Fibroblast of skin of left quadriceps (primary cell): ENCODE measurements at regions not wholly inside any gene's neighbourhood (a gene's known extent, or its start where the extent isn't known, plus 50 kb on each side); places are given as distances from the start of the nearest gene placed in this dataset.

Experiments used
- DNase-seq, 2 experiments: peaks; one replicate each; pipeline ENCODE4 v3.0.0-alpha.2; 2013; ENCODE audit warnings: low read depth in 2 of 2

- DNase-seq = no peak
Observed at GRCh38 chr1:116262995-116263385, 110.1 kb upstream of the ATP1A1 start.

- DNase-seq = no peak
Observed at GRCh38 chr1:116265931-116266863, 106.8 kb upstream of the ATP1A1 start.

DNA sequence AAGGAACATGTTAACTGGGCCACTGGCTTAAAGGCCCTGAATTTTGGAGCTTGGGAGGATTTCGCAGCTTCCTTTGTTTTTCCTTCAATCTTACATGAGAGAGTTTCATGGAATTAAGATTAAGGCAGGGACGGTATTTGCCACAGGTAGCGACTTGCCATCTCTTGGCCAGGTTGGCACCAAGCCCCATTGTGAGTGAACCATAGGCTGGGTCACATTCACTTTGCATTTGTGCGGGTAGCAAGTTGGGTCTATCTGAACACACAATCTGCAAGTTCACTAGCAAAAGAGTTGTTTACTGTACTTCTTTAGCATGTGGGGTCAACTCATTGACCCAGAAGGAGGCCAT is 106.2 kb upstream of the ATP1A1 start:
- DNase-seq = no peak

GRCh38 chr1:116268211-116268610 is 104.8 kb upstream of the ATP1A1 start:
- no peak for DNase-seq

- DNase-seq = no peak
Observed at GRCh38 chr1:116270316-116271057, 102.6 kb upstream of the ATP1A1 start.

DNA sequence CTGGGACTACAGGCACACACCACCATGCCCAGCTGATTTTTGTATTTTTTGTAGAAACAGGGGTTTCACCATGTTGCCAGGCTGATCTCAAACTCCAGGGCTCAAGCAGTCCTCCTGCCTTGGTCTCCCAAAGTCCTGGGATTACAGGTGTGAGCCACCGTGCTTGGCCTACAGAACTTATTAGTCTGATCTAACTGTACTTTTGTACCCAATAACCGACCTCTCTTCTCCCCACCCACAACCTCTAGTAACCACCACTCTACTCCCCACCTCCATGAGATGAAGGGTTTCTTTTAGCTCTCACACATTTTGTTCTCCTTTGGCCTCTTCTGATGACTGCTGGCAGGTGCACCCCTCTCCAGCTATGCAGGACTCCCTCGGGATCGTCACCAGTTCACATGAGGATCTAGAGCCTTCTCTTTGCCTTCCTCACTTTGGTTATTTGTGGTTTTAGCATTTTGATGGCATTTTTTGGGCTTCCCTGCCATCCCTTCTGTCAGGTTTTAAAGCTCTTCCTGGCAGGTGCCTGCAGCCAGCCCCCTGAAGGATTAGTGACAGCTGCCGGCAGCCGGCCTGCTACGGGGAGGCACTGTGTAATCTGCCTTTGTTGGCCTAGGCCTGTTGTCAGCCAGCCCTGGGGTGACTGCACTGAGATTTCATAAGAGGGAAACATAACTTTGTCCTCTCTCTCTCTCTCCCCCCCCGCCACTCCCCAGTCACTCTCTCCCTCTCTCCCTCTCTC is 99.8 kb upstream of the ATP1A1 start:
- DNase-seq = no peak

GRCh38 chr1:116276532-116276931 is 96.5 kb upstream of the ATP1A1 start:
- no peak for DNase-seq

- no peak for DNase-seq
Observed at GRCh38 chr1:116277840-116278540, 95.1 kb upstream of the ATP1A1 start.

DNA sequence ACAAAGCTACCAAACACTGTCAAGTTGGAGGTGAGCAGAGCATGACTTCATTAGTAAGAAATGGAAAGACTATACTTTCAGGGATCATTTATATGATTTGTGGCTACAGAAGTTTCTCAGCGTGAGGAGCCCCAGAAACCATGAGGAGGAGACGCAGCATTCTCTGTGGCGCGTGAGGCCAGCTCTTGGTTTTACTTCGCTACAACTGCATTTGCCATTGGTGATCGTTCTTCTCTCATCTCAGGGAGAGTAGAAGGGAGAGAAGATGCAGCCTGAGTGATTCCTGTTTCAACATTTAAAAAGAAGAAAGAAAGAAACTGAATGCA is 94.5 kb upstream of the ATP1A1 start:
- DNase-seq = no peak

DNA sequence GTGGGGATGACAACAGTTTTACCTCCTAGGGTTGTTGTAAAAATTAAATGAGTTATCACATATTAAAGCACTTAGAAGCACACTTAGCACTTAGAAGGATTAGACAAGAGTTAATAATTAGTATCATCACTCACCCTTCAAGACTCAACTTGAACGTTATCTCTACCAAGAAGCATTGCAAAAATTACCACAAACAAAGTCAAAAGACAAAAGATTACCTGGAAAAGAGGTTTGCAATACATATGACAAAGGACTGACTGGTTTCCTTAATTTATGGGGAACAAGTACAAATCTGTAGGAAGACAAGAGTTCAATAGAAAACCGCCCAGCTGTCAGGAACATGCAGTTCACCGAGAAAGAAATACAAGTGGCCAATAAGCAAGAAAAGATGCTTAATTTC is 93.3 kb upstream of the ATP1A1 start:
- no peak for DNase-seq

GRCh38 chr1:116284819-116285390 is 88.1 kb upstream of the ATP1A1 start:
- no peak for DNase-seq

DNA sequence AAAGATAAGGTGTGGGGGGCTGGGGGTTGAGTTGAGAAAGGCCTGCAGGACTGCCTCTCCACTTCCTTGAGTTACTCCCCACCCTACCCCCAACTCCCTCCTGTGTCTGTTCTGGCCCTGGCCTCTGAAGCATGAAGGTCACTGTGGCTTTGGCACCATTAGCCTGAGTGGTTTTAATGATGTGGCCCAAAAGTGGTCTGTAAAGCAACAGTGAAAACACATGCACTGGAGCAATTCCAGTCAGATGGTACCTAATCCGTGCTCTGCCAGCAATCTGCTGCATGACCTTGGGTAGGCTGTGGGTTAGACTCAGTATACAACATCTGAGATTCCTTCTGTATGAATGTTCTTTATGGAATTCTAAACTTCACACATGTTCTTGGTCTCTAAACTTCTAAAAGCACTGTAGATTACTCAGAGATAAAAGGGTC is 86.5 kb upstream of the ATP1A1 start:
- peak; percentile 62 to 64 for DNase-seq

DNA sequence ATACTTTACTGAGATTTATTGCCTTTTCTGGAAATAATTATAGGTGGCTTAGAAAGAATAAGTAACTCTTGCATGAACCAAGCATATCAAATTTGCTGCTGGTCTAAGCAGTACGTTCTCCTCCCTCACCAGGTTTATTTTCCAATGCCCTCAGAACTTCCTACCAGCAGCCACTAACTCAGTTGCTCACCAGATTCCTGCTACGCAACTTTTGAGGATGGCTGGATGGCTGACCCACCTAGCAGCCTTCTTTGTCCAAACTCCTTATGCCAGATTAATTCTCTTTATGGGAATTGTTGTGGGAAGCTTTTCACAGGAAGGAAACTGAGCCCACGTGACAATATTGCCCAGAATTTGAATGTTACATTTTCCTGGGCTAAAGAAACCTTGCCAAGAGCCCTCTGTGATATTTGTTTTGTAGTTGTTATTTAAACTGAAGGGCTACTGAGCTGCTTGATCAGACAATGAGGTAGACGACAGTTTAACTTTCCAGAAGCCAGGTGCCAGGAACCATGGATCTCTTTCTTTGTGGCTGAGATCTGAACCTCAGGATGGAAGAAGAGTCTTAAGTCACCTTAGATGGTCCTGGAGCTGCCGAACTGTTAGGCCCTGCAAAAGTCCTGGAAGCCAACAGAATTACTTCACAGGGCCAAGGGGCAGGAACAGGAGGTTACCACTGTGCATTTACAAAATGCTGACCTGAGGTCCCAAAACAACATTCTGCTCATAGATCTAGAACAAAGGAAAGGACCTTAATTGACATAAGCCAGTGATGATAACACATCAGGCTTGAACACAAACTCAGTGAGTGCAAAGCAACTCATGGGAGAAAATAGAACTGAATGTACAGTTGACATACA is 85.5 kb upstream of the ATP1A1 start:
- DNase-seq = peak; percentile 2 to 9

GRCh38 chr1:116288201-116288598 is 84.8 kb upstream of the ATP1A1 start:
- no peak for DNase-seq

- DNase-seq = no peak
Observed at GRCh38 chr1:116289193-116289592, 83.9 kb upstream of the ATP1A1 start.

DNA sequence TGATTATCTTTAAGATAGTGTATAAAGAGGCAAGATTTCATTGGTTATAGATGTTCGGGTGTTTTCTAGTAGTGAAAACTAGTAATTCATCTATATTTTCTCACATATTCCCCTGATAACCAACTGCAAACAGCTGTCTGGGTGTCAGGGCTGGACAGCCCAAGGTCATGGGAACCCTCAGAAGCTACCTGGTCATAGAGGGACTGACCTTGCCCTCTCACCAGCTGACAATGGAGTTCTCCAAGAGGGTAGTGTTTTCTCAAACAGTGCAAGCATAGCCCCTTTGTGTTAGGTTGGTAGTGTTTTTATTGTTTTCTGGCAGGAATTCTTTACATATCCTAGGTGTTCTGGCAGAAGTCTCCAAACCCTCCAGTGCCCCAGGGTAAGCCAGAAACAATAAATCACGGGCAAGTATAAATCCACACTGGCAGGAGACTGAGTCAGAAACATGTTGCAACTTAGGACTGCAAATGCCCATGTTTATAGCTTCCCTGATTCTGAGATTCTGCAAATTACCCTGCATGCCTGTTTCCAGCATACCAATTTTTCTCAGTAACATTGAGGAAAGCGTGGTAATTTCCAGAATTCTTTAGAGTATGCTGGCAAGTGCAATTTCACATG is 82.8 kb upstream of the ATP1A1 start:
- no peak for DNase-seq

GRCh38 chr1:116291024-116291423 is 82.0 kb upstream of the ATP1A1 start:
- no peak for DNase-seq

DNA sequence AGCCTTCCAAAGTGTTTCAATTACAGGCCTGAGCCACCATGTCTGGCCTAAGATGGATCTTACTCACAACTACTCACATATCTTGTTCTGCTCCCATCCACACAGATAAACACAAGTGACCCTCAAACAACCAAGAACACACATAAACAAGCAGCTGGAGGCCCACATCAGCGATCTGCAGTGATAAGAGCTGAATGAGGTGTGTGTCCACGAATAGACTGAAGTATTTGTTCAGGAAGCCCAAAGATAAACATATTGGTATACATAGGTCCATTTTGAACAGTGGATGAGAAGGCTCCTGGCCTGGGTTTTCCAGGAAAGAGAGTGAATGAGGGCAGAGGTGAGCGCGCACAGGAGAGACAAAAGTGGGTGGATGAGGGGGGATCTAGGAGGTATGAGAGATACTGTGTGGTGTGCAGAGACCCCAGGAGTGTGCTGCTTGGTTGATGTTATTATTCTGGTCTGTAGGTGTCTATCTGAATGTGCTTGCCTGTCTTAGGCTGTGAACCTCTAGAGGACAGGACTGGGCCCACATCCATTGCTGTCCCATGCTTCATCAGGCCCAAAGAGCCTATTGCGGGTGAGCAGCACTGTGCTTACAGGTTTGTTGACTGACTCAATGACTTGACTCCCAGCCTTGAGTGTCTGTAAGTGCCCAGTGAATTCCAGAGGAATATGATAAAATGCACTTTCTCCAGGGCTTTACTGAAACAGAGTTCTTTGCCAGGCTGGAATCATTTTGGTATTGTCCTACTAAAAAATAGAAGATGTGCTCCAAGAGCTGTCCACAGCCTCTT is 79.9 kb upstream of the ATP1A1 start:
- no peak for DNase-seq

DNA sequence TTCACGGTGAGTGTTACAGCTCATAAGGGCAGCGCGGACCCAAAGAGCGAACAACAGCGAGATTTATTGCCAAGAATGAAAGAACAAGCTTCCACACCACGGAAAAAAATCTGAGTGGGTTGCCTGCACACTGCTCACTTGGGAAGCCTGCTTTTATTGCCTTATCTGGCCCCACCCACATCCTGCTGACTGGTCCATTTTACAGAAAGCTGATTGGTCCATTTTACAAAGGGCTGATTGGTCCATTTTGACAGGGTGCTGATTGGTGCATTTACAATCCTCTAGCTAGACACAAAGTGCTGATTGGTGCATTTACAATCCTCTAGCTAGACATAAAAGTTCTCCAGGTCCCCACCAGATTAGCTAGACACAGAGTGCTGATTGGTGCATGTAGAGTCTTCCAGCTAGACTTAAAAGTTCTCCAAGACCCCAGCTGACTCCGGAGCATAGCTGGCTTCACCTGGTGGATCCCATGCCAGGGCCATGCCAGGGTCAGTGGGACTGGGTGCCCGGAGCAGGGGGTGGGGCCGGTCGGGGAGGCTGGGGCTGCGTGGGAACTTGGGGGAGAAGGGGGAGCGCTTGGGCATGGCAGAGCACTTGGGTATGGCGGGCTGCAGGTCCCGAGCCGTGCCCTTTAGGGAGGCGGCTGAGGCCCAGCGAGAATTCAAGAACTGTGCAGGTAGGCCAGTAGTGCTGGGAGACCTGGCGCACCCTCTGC is 75.4 kb upstream of the ATP1A1 start:
- no peak for DNase-seq
